Pulmonary artery endothelial cell (primary cell): ENCODE measurements at regions not wholly inside any gene's neighbourhood (a gene's known extent, or its start where the extent isn't known, plus 50 kb on each side); places are given as distances from the start of the nearest gene placed in this dataset.
A peak's percentile ranks its signal among the peaks of the same experiment; 100 is the strongest.
"Not testable (repeated sequence)": the region's sequence is repeated elsewhere in the genome, so short reads cannot be mapped to it uniquely, and the experiment has no call there.

ENCODE experiments used
- DNase-seq: peaks from one replicate; pipeline ENCODE4 v3.0.0-alpha.2; 2011; ENCODE audit warnings: low read depth, low spot score

- peak; percentile 89 for DNase-seq
Measured at GRCh38 chr18:23311351-23312121, 141.6 kb upstream of the RIOK3 start.

GRCh38 chr18:23313379-23313778 is 139.7 kb upstream of the RIOK3 start:
- no peak for DNase-seq

GRCh38 chr18:23314672-23315071 is 138.4 kb upstream of the RIOK3 start:
- DNase-seq, result no peak

- no peak for DNase-seq
Measured at GRCh38 chr18:23316316-23316715, 136.8 kb upstream of the RIOK3 start.

GRCh38 chr18:23316988-23317387 is 136.1 kb upstream of the RIOK3 start:
- no peak for DNase-seq

GRCh38 chr18:23317975-23318675 is 135.0 kb upstream of the RIOK3 start:
- no peak for DNase-seq

GRCh38 chr18:23320709-23321236 is 132.3 kb upstream of the RIOK3 start:
- no peak for DNase-seq

- no peak for DNase-seq
Measured at GRCh38 chr18:23321996-23322395, 131.1 kb upstream of the RIOK3 start.

- DNase-seq, result no peak
Measured at GRCh38 chr18:23324056-23324811, 128.9 kb upstream of the RIOK3 start.

GRCh38 chr18:23324861-23325260 is 128.2 kb upstream of the RIOK3 start:
- no peak for DNase-seq

GRCh38 chr18:23329671-23330070 is 123.4 kb upstream of the RIOK3 start:
- DNase-seq, result not testable (repeated sequence)

- no peak for DNase-seq
Measured at GRCh38 chr18:23330423-23330822, 122.7 kb upstream of the RIOK3 start.

- no peak for DNase-seq
Measured at GRCh38 chr18:23331091-23331920, 121.8 kb upstream of the RIOK3 start.

- no peak for DNase-seq
Measured at GRCh38 chr18:23332356-23332755, 120.7 kb upstream of the RIOK3 start.

GRCh38 chr18:23333827-23334226 is 119.3 kb upstream of the RIOK3 start:
- DNase-seq, result no peak

GRCh38 chr18:23334569-23334968 is 118.5 kb upstream of the RIOK3 start:
- DNase-seq, result no peak

- DNase-seq, result peak; percentile 72
Measured at GRCh38 chr18:23336101-23336500, 117.0 kb upstream of the RIOK3 start.

- DNase-seq, result no peak
Measured at GRCh38 chr18:23337599-23338444, 115.3 kb upstream of the RIOK3 start.

- no peak for DNase-seq
Measured at GRCh38 chr18:23340661-23341060, 112.4 kb upstream of the RIOK3 start.

- no peak for DNase-seq
Measured at GRCh38 chr18:23341383-23341782, 111.7 kb upstream of the RIOK3 start.
